H1 (cell line): ENCODE measurements at regions not wholly inside any gene's neighbourhood (a gene's known extent, or its start where the extent isn't known, plus 50 kb on each side); places are given as distances from the start of the nearest gene placed in this dataset.

ENCODE experiments used
- EP300 ChIP-seq, 2 experiments: IDR thresholded peaks; 1 replicate in 1 of 2; 2 replicates in 1 of 2; pipeline ENCODE4 v1.6.1; 2011 to 2012; ENCODE audit warnings: low read depth in 2 of 2, low read length in 2 of 2, mild to moderate bottlenecking in 2 of 2, borderline replicate concordance in 1 of 2, inconsistent platforms in 1 of 2, moderate library complexity in 1 of 2
- KDM4A ChIP-seq: IDR thresholded peaks from one replicate; pipeline ENCODE4 v1.7.1; 2012; ENCODE audit warnings: low read depth, mild to moderate bottlenecking, moderate library complexity, low read length, inconsistent platforms; ENCODE audit not compliant: severe bottlenecking
- KDM5A ChIP-seq: fragments of 200-600 bp; IDR thresholded peaks from 2 replicates; pipeline ENCODE4 v1.7.1; 2012; ENCODE audit warnings: mild to moderate bottlenecking, low read length, inconsistent platforms, mixed read lengths
- NANOG ChIP-seq: IDR thresholded peaks from 2 replicates; pipeline ENCODE4 v1.6.1; 2011; ENCODE audit warnings: low read length, low read depth, mild to moderate bottlenecking, inconsistent platforms; ENCODE audit not compliant: insufficient read depth, poor library complexity, severe bottlenecking
- RAD21 ChIP-seq, 2 experiments: IDR thresholded peaks in 1 of 2; conservative IDR thresholded peaks in 1 of 2; 2 replicates each; pipeline ENCODE4 v1.6.1; 2011; ENCODE audit warnings: low read depth in 2 of 2, low read length in 2 of 2, improper control_type of control experiment in 1 of 2, inconsistent platforms in 1 of 2, mild to moderate bottlenecking in 1 of 2, moderate library complexity in 1 of 2
- SIX5 ChIP-seq: IDR thresholded peaks from 2 replicates; pipeline ENCODE4 v1.6.1; 2011; ENCODE audit warnings: mild to moderate bottlenecking, low read depth, low read length
- SRF ChIP-seq: IDR thresholded peaks from 2 replicates; pipeline ENCODE4 v1.6.1; 2011; ENCODE audit warnings: mild to moderate bottlenecking, low read depth, low read length, moderate library complexity
- TEAD4 ChIP-seq: IDR thresholded peaks from 2 replicates; pipeline ENCODE4 v1.6.1; 2012; ENCODE audit warnings: low read depth, low read length, inconsistent platforms, mixed read lengths

DNA sequence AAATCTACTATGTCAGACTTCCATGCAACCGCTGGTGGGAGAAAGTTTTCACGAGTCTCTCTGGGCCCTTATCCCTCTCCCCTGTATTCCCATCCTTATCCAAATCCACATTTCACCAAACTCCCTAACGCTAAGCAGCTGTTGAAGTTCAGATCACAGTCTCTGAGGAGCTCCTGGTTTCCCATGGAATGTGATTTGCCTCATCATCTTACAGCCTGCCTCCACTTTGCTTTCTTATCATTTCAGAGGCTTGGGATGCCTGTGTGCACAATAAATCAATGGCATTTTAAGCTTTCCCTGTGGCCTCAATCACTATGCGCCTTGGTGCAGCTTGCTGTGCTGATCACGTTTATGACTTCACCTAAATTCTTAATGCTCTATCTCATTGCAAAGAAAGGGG lies 352.4 kb upstream of the FAT3 start (continued):
- TF ChIP-seq NANOG (no peak), SRF (no peak), EP300 (IDR thresholded peaks at IDR 0.05; ENCODE audit: borderline replicate concordance in 1 of 2, low read depth in 2 of 2, low read length in 2 of 2) (no peak), KDM5A (no peak), KDM4A (no peak), SIX5 (no peak), TEAD4 (no peak), RAD21 (IDR thresholded peaks at IDR 0.05 in 1 of 2, conservative IDR thresholded peaks at IDR 0.05 in 1 of 2; ENCODE audit: low read depth in 2 of 2, low read length in 2 of 2) (no peak)
